ENCODE measurements at regions not wholly inside any gene's neighbourhood (a gene's known extent, or its start where the extent isn't known, plus 50 kb on each side); places are given as distances from the start of the nearest gene placed in this dataset.
"Not testable (repeated sequence)": the region's sequence is repeated elsewhere in the genome, so short reads cannot be mapped to it uniquely, and the experiment has no call there.

- no peak overlapping the region for H3K4me3 ChIP-seq (ENCODE audit: low read length)
- no peak overlapping the region for H3K4me2 ChIP-seq (ENCODE audit: low read length)
- H3K9ac ChIP-seq (ENCODE audit: low read depth, low read length): no peak overlapping the region
- no peaks in the 10 kb centered on the region for H3K36me3 ChIP-seq (ENCODE audit: insufficient read depth, low read length)
- H3K4me1 ChIP-seq (ENCODE audit: control insufficient read depth, insufficient read depth, low read length): no peaks in the 10 kb centered on the region
- H3K9me3 ChIP-seq (replicated peaks; ENCODE audit: low read length): peaks cover 3% of the 10 kb centered on the region
- no peaks in the 10 kb centered on the region for H3K27me3 ChIP-seq (ENCODE audit: control insufficient read depth, insufficient read depth, low read length)
Measured at GRCh38 chr19:28117143-28117542, 1095.8 kb downstream of the UQCRFS1 start.

GRCh38 chr19:28116379-28116778, 1096.6 kb downstream of the UQCRFS1 start:
- H3K4me3 ChIP-seq (ENCODE audit: low read length); H3K4me2 ChIP-seq (ENCODE audit: low read length); H3K27me3 ChIP-seq (ENCODE audit: control insufficient read depth, insufficient read depth, low read length); H3K9me3 ChIP-seq (replicated peaks; ENCODE audit: low read length); H3K9ac ChIP-seq (ENCODE audit: low read depth, low read length); H3K36me3 ChIP-seq (ENCODE audit: insufficient read depth, low read length); H3K4me1 ChIP-seq (ENCODE audit: control insufficient read depth, insufficient read depth, low read length): not testable (repeated sequence)

GRCh38 chr19:28103921-28104320, 1109.0 kb downstream of the UQCRFS1 start:
- Histone ChIP-seq H3K9ac (ENCODE audit: low read depth, low read length) (no peak overlapping the region), H3K27me3 (ENCODE audit: control insufficient read depth, insufficient read depth, low read length) (no peaks in the 10 kb centered on the region), H3K4me1 (ENCODE audit: control insufficient read depth, insufficient read depth, low read length) (no peaks in the 10 kb centered on the region), H3K4me3 (ENCODE audit: low read length) (no peak overlapping the region), H3K4me2 (ENCODE audit: low read length) (no peak overlapping the region), H3K36me3 (ENCODE audit: insufficient read depth, low read length) (no peaks in the 10 kb centered on the region), H3K9me3 (replicated peaks; ENCODE audit: low read length) (no peaks in the 10 kb centered on the region)

GRCh38 chr19:28084659-28085157, 1128.2 kb downstream of the UQCRFS1 start:
- H3K4me2 ChIP-seq (ENCODE audit: low read length): not testable (repeated sequence)

GRCh38 chr19:28076628-28077027, 1136.3 kb downstream of the UQCRFS1 start:
- no peak overlapping the region for H3K4me3 ChIP-seq (ENCODE audit: low read length)
- H3K4me1 ChIP-seq (ENCODE audit: control insufficient read depth, insufficient read depth, low read length): no peaks in the 10 kb centered on the region
- no peaks in the 10 kb centered on the region for H3K9me3 ChIP-seq (replicated peaks; ENCODE audit: low read length)
- no peaks in the 10 kb centered on the region for H3K36me3 ChIP-seq (ENCODE audit: insufficient read depth, low read length)
- no peak overlapping the region for H3K4me2 ChIP-seq (ENCODE audit: low read length)
- H3K9ac ChIP-seq (ENCODE audit: low read depth, low read length): no peak overlapping the region
- H3K27me3 ChIP-seq (ENCODE audit: control insufficient read depth, insufficient read depth, low read length): no peaks in the 10 kb centered on the region

More at GRCh38 chr19:28084659-28085157, 1128.2 kb downstream of the UQCRFS1 start:
- H3K4me1 ChIP-seq (ENCODE audit: control insufficient read depth, insufficient read depth, low read length); H3K9me3 ChIP-seq (replicated peaks; ENCODE audit: low read length); H3K36me3 ChIP-seq (ENCODE audit: insufficient read depth, low read length); H3K4me3 ChIP-seq (ENCODE audit: low read length); H3K27me3 ChIP-seq (ENCODE audit: control insufficient read depth, insufficient read depth, low read length); H3K9ac ChIP-seq (ENCODE audit: low read depth, low read length): not testable (repeated sequence)

GRCh38 chr19:28075229-28075628, 1137.7 kb downstream of the UQCRFS1 start:
- H3K9me3 ChIP-seq (replicated peaks; ENCODE audit: low read length): no peaks in the 10 kb centered on the region
- no peaks in the 10 kb centered on the region for H3K36me3 ChIP-seq (ENCODE audit: insufficient read depth, low read length)
- no peaks in the 10 kb centered on the region for H3K4me1 ChIP-seq (ENCODE audit: control insufficient read depth, insufficient read depth, low read length)
- no peak overlapping the region for H3K4me2 ChIP-seq (ENCODE audit: low read length)
- H3K27me3 ChIP-seq (ENCODE audit: control insufficient read depth, insufficient read depth, low read length): no peaks in the 10 kb centered on the region
- no peak overlapping the region for H3K9ac ChIP-seq (ENCODE audit: low read depth, low read length)
- H3K4me3 ChIP-seq (ENCODE audit: low read length): no peak overlapping the region

- no peak overlapping the region for H3K4me3 ChIP-seq (ENCODE audit: low read length)
- H3K4me1 ChIP-seq (ENCODE audit: control insufficient read depth, insufficient read depth, low read length): no peaks in the 10 kb centered on the region
- H3K27me3 ChIP-seq (ENCODE audit: control insufficient read depth, insufficient read depth, low read length): no peaks in the 10 kb centered on the region
- no peak overlapping the region for H3K9ac ChIP-seq (ENCODE audit: low read depth, low read length)
- no peaks in the 10 kb centered on the region for H3K9me3 ChIP-seq (replicated peaks; ENCODE audit: low read length)
- no peaks in the 10 kb centered on the region for H3K36me3 ChIP-seq (ENCODE audit: insufficient read depth, low read length)
- no peak overlapping the region for H3K4me2 ChIP-seq (ENCODE audit: low read length)
Measured at GRCh38 chr19:28074773-28075172, 1138.2 kb downstream of the UQCRFS1 start.

- H3K4me1 ChIP-seq (ENCODE audit: control insufficient read depth, insufficient read depth, low read length): no peaks in the 10 kb centered on the region
- no peak overlapping the region for H3K4me3 ChIP-seq (ENCODE audit: low read length)
- no peaks in the 10 kb centered on the region for H3K36me3 ChIP-seq (ENCODE audit: insufficient read depth, low read length)
- H3K4me2 ChIP-seq (ENCODE audit: low read length): no peak overlapping the region
- H3K27me3 ChIP-seq (ENCODE audit: control insufficient read depth, insufficient read depth, low read length): no peaks in the 10 kb centered on the region
- H3K9ac ChIP-seq (ENCODE audit: low read depth, low read length): no peak overlapping the region
- H3K9me3 ChIP-seq (replicated peaks; ENCODE audit: low read length): peaks cover 6% of the 10 kb centered on the region
Measured at GRCh38 chr19:28067882-28068281, 1145.1 kb downstream of the UQCRFS1 start.

- H3K4me2 ChIP-seq (ENCODE audit: low read length): no peak overlapping the region
- no peaks in the 10 kb centered on the region for H3K27me3 ChIP-seq (ENCODE audit: control insufficient read depth, insufficient read depth, low read length)
- no peaks in the 10 kb centered on the region for H3K4me1 ChIP-seq (ENCODE audit: control insufficient read depth, insufficient read depth, low read length)
- H3K9ac ChIP-seq (ENCODE audit: low read depth, low read length): no peak overlapping the region
- H3K9me3 ChIP-seq (replicated peaks; ENCODE audit: low read length): peaks cover 8% of the 10 kb centered on the region
- H3K4me3 ChIP-seq (ENCODE audit: low read length): no peak overlapping the region
- no peaks in the 10 kb centered on the region for H3K36me3 ChIP-seq (ENCODE audit: insufficient read depth, low read length)
Measured at GRCh38 chr19:28066988-28067387, 1146.0 kb downstream of the UQCRFS1 start.

- no peak overlapping the region for H3K4me2 ChIP-seq (ENCODE audit: low read length)
- peaks cover 15% of the 10 kb centered on the region for H3K9me3 ChIP-seq (replicated peaks; ENCODE audit: low read length)
- no peak overlapping the region for H3K4me3 ChIP-seq (ENCODE audit: low read length)
- no peaks in the 10 kb centered on the region for H3K36me3 ChIP-seq (ENCODE audit: insufficient read depth, low read length)
- no peaks in the 10 kb centered on the region for H3K4me1 ChIP-seq (ENCODE audit: control insufficient read depth, insufficient read depth, low read length)
- H3K27me3 ChIP-seq (ENCODE audit: control insufficient read depth, insufficient read depth, low read length): no peaks in the 10 kb centered on the region
- no peak overlapping the region for H3K9ac ChIP-seq (ENCODE audit: low read depth, low read length)
Measured at GRCh38 chr19:28066161-28066560, 1146.8 kb downstream of the UQCRFS1 start.

- H3K4me2 ChIP-seq (ENCODE audit: low read length): no peak overlapping the region
- H3K9ac ChIP-seq (ENCODE audit: low read depth, low read length): no peak overlapping the region
- H3K4me1 ChIP-seq (ENCODE audit: control insufficient read depth, insufficient read depth, low read length): no peaks in the 10 kb centered on the region
- H3K4me3 ChIP-seq (ENCODE audit: low read length): no peak overlapping the region
- peaks cover 15% of the 10 kb centered on the region for H3K9me3 ChIP-seq (replicated peaks; ENCODE audit: low read length)
- no peaks in the 10 kb centered on the region for H3K36me3 ChIP-seq (ENCODE audit: insufficient read depth, low read length)
- H3K27me3 ChIP-seq (ENCODE audit: control insufficient read depth, insufficient read depth, low read length): no peaks in the 10 kb centered on the region
Measured at GRCh38 chr19:28065026-28065425, 1147.9 kb downstream of the UQCRFS1 start.

GRCh38 chr19:28063702-28064101, 1149.2 kb downstream of the UQCRFS1 start:
- H3K4me3 ChIP-seq (ENCODE audit: low read length): no peak overlapping the region
- H3K36me3 ChIP-seq (ENCODE audit: insufficient read depth, low read length): no peaks in the 10 kb centered on the region
- no peak overlapping the region for H3K4me2 ChIP-seq (ENCODE audit: low read length)
- peaks cover 18% of the 10 kb centered on the region for H3K9me3 ChIP-seq (replicated peaks; ENCODE audit: low read length)
- H3K27me3 ChIP-seq (ENCODE audit: control insufficient read depth, insufficient read depth, low read length): no peaks in the 10 kb centered on the region
- no peaks in the 10 kb centered on the region for H3K4me1 ChIP-seq (ENCODE audit: control insufficient read depth, insufficient read depth, low read length)
- no peak overlapping the region for H3K9ac ChIP-seq (ENCODE audit: low read depth, low read length)
